ENCODE measurements at regions not wholly inside any gene's neighbourhood (a gene's known extent, or its start where the extent isn't known, plus 50 kb on each side); places are given as distances from the start of the nearest gene placed in this dataset.
"Not testable (repeated sequence)": the region's sequence is repeated elsewhere in the genome, so short reads cannot be mapped to it uniquely, and the experiment has no call there.

DNA sequence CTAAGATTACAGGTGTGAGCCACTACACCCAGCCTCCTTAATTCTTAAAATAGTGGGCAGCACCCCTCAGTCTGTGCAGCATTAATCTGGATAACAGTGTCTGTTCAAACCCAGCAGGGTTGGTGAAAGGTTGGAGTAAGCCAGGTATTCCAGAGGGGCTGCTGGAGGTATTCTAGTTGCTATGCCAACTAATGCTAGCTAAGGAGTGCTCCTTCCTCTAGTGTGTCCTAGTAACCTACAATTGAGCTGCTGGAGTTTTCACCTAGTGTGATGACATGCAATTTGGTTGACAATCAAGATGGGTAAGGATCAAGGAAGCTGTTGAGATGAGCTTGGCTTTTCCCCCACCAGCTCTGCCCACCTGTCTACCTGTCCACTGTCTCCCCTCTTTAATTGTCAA, 100.2 kb upstream of the IPO9 start:
- no peak for DNase-seq (ENCODE audit: low spot score)

DNA sequence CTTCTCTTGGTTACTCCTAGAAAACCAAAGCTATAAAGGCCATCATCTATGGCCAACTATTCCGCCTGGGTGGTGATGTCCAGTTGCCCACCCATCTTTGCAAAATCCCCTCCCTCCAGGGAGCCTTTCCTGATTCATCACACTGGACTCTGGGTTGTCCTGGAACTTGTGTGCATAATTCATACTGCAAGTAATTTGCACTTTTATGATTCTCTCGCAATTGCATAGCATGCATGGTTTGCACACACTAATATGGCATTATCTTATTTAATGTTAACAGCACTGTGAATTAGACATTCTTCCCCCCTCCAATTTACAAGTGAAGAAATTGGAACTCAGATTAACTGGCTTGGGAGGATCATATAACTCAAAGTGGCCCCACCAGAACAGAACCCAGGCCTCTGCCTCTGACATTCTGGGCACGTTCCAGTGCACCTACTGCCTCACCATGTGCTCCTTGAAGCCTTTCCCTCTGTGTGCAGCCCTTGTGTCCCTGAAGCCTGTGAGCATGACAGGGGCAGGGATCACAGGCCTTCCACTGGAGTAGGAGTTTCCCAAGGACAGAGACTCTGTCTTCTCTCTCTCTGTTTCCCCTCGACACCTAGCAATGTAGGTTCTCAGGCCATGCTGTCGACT, 98.9 kb upstream of the IPO9 start:
- no peak for DNase-seq (ENCODE audit: low spot score)

DNA sequence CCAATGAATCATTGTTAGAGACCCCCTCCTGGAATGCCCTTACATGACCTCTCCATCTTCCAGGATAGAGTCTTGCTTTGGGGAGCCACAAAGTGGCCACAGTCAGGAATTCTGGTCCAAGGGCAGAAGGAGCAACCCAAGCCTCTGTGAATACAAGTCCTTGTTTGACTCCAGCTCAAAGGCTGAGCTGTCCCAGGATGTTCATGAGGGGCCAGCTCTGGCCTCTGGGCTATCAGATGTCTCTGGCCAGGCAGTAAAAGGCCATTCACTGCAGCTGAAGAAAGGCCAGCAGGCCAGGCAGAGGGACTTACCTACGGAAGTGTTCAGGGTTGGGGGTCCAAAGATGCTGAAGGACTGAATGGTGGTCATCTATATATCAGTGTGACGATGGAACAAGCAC, 98.3 kb upstream of the IPO9 start:
- no peak for DNase-seq (ENCODE audit: low spot score)

- DNase-seq (ENCODE audit: low spot score): no peak
Observed at GRCh38 chr1:201731142-201731541, 97.8 kb upstream of the IPO9 start.

- no peak for DNase-seq (ENCODE audit: low spot score)
Observed at GRCh38 chr1:201731592-201731991, 97.4 kb upstream of the IPO9 start.

DNA sequence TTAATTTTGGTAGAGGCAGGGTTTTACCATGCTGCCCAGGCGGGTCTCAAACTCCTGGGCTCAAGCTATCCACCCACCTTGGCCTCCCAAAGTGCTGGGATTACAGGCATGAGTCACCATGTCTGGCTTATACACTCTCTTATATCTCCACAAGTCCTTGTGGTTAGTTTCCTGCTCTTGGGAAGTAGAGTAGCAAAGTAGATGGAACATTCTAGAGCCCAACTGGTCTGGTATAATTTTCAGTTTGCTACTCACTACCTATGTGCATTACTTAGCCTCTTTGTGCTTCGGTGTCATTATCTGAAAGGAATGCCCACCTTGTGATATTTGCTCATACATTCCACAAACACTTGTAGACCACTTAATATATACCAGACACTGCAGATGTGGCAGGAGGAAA, 96.6 kb upstream of the IPO9 start:
- DNase-seq (ENCODE audit: low spot score): no peak

DNA sequence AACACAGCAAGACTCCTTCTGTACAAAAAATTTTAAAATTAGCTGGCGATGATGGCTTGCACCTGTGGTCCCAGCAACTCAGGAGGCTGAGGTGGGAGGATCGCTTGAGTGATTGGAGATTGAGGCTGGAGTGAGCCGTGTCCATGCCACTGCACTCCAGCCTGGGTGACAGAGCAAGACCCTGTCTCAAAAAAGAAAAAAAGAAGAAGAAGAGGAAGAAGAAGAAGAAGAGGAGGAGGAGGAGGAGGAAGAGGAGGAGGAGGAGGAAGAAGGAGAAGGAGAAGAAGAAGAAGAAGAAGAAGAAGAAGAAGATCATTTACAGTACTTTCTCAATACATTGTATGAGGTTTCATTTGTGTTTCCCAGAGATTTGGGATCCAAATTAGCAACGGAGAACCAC, 94.7 kb upstream of the IPO9 start:
- DNase-seq (ENCODE audit: low spot score): not testable (repeated sequence)

- no peak for DNase-seq (ENCODE audit: low spot score)
Observed at GRCh38 chr1:201734786-201735185, 94.2 kb upstream of the IPO9 start.

GRCh38 chr1:201736707-201737320, 92.1 kb upstream of the IPO9 start:
- no peak for DNase-seq (ENCODE audit: low spot score)

GRCh38 chr1:201737352-201738060, 91.5 kb upstream of the IPO9 start:
- peak; percentile 85 for DNase-seq (ENCODE audit: low spot score)

DNA sequence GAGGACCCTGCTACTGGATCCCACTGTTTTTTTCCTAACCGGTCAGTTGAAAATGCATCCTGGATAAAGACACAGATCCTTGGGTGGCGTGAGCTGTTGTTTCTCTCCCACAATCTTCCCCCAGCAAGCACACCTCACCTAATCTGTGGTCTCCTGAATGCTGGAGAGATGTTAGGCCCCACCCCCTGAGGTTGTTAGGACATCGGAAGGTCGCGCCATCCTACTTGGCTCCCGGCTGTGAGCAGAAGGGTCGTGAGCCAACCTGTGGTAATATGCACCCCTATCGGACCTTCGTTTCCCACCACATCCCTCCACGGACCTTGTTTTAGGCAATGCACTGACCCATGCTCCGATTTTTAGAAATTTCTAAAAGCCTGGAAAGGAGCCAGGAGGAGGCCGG, 89.9 kb upstream of the IPO9 start:
- no peak for DNase-seq (ENCODE audit: low spot score)

GRCh38 chr1:201739492-201740085, 89.4 kb upstream of the IPO9 start:
- peak; percentile 65 for DNase-seq (ENCODE audit: low spot score)

DNA sequence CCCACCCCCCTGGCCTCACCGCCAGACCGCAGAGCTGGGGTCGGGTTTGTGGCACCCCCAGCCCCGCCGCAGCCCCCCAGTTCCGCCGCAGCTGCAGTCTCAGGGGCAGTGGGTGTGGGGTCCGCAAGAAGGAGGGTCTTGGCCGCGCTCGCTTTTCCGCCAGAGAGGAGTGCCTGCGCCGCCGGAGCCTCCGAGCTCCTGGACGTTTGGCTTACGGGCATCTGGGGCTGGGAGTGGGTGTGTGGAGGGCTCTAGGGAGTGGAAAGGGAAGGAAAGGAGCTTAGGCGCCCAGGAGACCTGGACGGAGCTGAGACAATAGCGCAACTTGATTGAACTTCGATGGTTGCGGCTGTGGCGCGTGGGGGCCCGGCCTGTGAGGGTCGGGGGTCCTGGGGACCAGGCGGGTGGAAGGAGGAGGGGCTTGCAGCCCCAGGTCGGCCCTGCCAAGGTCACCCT, 88.8 kb upstream of the IPO9 start:
- no peak for DNase-seq (ENCODE audit: low spot score)

GRCh38 chr1:201740670-201741111, 88.3 kb upstream of the IPO9 start:
- peak; percentile 25 for DNase-seq (ENCODE audit: low spot score)

GRCh38 chr1:201741763-201742342, 87.1 kb upstream of the IPO9 start:
- DNase-seq (ENCODE audit: low spot score): no peak

GRCh38 chr1:201742476-201742875, 86.5 kb upstream of the IPO9 start:
- peak; percentile 42 for DNase-seq (ENCODE audit: low spot score)

DNA sequence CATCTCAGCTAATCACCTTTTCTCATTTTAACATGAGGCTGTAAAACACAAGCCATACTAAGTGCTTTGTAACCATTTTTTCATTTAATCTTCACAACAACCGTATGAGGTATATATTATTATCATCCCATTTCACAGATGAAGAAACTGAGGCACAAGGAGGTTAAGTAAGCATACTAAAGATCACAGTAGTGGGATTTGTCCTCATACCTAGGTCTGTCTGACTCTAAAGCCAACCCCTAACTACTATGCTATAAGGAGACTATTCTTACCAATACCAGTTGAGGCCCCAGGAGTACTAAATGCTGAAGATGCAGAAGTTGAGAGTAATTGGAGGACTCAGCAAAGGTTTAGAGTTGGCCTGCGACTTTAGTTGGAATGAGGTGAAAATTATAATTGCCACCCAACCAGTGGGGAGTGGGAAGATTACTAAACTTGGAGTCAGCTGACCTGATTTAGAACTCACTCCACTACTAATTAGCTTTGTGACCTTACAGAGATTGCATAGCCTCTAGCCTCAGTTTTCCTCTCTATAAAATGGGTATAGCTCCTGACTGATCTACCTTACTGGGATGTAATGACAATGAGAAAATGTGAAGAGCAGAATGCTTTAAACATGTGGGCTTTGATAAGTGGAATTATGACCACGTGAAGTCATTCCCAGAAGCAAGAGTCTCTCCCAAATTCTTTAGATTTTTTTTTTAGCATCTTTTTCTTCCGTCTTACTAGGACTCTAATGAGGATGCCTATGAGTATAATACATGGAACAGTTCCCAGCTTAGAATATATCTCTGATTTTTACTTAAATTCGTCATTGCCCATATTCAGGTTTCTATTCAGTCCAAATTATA, 85.8 kb upstream of the IPO9 start:
- DNase-seq (ENCODE audit: low spot score): no peak

DNA sequence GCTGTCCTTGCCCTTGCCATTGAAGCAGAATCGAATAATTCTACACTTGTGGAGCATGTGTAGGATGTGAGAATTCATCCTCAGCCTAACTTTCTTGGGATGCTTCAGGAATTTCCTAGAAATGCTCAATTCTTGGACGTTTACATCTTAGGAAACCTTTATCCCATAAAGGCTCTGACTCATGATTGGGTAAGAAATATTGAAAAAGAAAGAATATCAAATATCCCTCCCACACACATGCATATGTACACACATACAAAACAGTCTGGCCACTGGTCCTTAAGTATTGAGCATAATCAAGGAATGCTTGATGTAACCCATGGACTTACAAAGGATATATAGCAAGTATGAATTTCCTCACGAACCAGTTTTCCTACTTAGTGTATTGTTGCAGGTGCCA, 83.9 kb upstream of the IPO9 start:
- DNase-seq (ENCODE audit: low spot score): no peak

- no peak for DNase-seq (ENCODE audit: low spot score)
Observed at GRCh38 chr1:201746156-201746555, 82.8 kb upstream of the IPO9 start.

DNA sequence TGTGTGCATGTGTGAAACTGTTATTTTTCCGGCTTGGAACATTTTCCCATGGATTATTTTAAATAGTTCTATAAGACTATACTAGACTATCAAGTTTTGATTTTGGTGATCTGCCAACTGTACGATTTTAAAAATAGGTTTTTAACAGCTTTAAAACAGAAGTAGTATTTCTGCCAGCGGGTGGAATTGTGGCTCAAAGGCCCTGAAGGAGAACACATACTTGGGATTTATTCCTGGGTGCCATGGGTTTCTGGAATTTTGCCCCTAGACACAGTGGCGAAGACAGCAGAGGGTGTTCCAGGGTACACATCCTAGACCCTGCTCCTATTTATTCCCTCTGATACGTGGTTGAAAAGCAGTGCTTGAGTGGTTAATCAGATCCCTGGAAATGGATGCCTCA, 81.7 kb upstream of the IPO9 start:
- DNase-seq (ENCODE audit: low spot score): no peak

- DNase-seq (ENCODE audit: low spot score): peak; percentile 76
Observed at GRCh38 chr1:201748335-201748734, 80.6 kb upstream of the IPO9 start.

Data from AG20443 (cell line).